Activated gamma-delta T cell treated with Interleukin-2 at 50 U/mL for 16 hours (primary cell): ENCODE measurements at regions not wholly inside any gene's neighbourhood (a gene's known extent, or its start where the extent isn't known, plus 50 kb on each side); places are given as distances from the start of the nearest gene placed in this dataset.

Source experiments
- DNase-seq: peaks from one replicate; pipeline ENCODE4 v3.0.0-alpha.2; 2020

GRCh38 chr6:119620846-119621555 is 271.4 kb upstream of the MAN1A1 start:
- DNase-seq: no peak

GRCh38 chr6:119614138-119614537 is 264.6 kb upstream of the MAN1A1 start:
- no peak for DNase-seq

GRCh38 chr6:119612911-119613381 is 263.4 kb upstream of the MAN1A1 start:
- no peak for DNase-seq

GRCh38 chr6:119612176-119612891 is 262.8 kb upstream of the MAN1A1 start:
- DNase-seq: no peak

GRCh38 chr6:119610754-119611153 is 261.2 kb upstream of the MAN1A1 start:
- DNase-seq: no peak

GRCh38 chr6:119610265-119610664 is 260.7 kb upstream of the MAN1A1 start:
- no peak for DNase-seq

- DNase-seq: no peak
Observed at GRCh38 chr6:119609865-119610264, 260.3 kb upstream of the MAN1A1 start.

- no peak for DNase-seq
Observed at GRCh38 chr6:119608994-119609393, 259.4 kb upstream of the MAN1A1 start.

GRCh38 chr6:119604124-119604523 is 254.6 kb upstream of the MAN1A1 start:
- DNase-seq: no peak

GRCh38 chr6:119603501-119603900 is 253.9 kb upstream of the MAN1A1 start:
- no peak for DNase-seq

- no peak for DNase-seq
Observed at GRCh38 chr6:119602215-119603178, 252.9 kb upstream of the MAN1A1 start.

GRCh38 chr6:119598883-119599282 is 249.3 kb upstream of the MAN1A1 start:
- DNase-seq: no peak

GRCh38 chr6:119594907-119595306 is 245.3 kb upstream of the MAN1A1 start:
- no peak for DNase-seq

GRCh38 chr6:119591235-119591634 is 241.7 kb upstream of the MAN1A1 start:
- DNase-seq: no peak

- no peak for DNase-seq
Observed at GRCh38 chr6:119590066-119590465, 240.5 kb upstream of the MAN1A1 start.

- DNase-seq: no peak
Observed at GRCh38 chr6:119587537-119587936, 238.0 kb upstream of the MAN1A1 start.

- DNase-seq: no peak
Observed at GRCh38 chr6:119586250-119586882, 236.8 kb upstream of the MAN1A1 start.

GRCh38 chr6:119584088-119584487 is 234.5 kb upstream of the MAN1A1 start:
- DNase-seq: no peak

- DNase-seq: no peak
Observed at GRCh38 chr6:119581220-119581619, 231.7 kb upstream of the MAN1A1 start.

GRCh38 chr6:119575721-119576120 is 226.2 kb upstream of the MAN1A1 start:
- no peak for DNase-seq

- DNase-seq: no peak
Observed at GRCh38 chr6:119568580-119568979, 219.0 kb upstream of the MAN1A1 start.

GRCh38 chr6:119566546-119567260 is 217.1 kb upstream of the MAN1A1 start:
- DNase-seq: no peak
